ENCODE measurements at regions not wholly inside any gene's neighbourhood (a gene's known extent, or its start where the extent isn't known, plus 50 kb on each side); places are given as distances from the start of the nearest gene placed in this dataset.
"Not testable (repeated sequence)": the region's sequence is repeated elsewhere in the genome, so short reads cannot be mapped to it uniquely, and the experiment has no call there.

DNA sequence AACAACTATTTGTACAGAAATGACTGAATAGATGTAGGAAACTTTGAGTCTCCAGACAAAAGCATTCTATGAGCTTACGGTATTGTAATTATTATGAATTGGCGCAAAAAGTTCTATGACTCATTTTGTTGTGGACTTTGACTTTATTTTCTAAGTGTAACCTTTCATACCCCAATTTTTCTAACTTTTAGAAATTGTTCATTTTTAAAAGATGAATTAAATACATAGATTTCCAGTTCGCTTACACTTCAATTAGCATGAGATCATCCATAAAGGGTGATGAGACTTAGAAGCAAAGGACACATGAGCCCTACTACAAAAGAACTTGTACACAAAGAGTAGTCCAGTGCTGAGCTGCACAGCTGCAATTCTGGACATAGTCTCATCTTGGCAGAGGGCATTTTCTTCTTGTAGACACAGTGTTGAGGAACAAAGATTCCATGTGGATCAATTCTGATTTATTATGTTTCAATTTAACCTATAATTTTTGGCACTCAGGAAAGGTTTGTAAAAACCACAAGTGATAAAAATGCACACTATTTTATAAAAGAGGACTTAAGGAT is 431.1 kb downstream of the LRRIQ3 start:
- no peak for DNase-seq

DNA sequence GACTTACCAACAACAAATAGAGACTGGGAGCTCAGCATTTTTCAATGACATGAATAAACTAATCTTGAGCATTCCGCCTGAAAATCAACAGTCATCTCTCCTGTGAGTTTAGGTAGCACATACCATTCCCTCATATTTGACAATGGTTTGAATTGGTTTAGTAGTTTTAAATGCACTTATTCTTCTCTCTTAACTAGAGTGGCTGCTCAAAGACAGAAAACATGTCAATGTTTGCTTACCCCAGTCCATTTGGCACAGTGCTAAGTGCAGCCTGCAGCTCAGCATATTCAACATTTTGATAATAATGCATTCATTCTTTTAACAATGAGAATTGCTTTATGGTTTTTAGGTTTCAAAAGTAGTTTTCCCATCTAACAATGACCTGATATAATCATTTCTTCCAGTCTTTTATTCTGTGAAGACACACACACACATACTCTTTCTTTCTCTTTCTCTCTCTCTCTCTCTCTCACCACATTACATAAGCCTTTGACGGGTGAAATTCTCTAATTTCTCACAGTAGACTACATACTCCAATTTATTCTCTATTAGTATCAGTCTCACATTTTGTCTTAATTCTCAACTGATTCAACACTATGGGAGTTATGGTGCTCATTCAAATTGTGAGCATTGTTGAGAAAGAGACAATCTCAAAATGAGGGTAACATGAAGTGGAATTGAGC is 432.3 kb downstream of the LRRIQ3 start:
- DNase-seq = no peak

DNA sequence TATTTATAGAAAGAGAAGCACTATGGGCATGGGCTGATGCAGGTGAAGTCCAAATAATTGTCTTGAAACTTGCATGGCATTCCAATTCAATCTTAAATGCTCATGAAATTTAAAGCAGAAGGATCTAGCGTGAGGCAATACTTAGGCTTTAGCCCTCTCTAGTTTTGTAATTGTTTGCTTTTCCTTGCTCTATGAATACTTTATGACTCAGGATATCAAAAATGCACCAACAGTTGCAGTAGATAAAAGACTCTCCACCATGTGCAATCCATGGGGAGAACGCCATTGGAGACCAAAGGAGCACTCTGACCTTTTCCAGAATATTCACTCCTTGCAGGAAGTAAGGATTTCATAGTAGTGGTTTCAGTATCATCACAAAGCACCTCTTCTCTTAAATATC is 436.4 kb downstream of the LRRIQ3 start:
- DNase-seq = no peak

DNA sequence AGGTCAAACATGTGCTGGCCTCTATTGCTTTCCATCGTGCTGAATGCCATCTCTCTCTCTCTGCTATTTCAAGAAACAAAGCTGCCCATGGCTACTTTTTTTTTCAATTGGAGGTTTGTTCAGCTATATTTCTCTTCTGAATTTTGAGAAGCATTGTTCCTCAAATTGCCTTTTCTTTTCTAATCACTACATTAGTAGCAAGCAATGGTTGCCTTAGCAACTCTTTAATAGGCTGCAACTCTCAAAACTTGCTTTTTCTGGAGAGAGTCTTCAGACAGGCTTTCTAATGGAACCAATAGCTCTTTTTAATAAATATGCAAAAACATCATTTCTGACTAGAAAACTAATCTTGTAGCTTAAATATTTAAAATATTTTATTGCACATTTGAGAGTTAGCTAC is 439.0 kb downstream of the LRRIQ3 start:
- DNase-seq = no peak

DNA sequence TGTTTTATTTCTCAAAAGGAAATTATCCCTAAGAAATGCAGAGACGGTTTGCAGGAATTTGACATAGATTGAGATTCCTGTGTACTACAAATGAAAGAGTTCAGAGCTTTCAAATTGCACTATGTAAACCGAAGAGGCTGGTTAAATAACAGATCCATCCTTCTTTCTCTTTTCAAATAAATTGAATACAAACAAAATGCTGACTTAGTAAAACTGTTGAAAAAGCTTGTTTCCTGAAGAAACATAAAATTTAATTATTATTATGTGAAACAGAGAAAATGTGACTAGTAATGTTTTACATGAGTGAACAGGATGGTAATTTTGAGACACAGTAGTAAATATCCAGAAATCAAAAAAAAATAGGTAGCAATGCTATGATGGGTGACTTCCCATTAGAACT is 441.2 kb downstream of the LRRIQ3 start:
- no peak for DNase-seq

DNA sequence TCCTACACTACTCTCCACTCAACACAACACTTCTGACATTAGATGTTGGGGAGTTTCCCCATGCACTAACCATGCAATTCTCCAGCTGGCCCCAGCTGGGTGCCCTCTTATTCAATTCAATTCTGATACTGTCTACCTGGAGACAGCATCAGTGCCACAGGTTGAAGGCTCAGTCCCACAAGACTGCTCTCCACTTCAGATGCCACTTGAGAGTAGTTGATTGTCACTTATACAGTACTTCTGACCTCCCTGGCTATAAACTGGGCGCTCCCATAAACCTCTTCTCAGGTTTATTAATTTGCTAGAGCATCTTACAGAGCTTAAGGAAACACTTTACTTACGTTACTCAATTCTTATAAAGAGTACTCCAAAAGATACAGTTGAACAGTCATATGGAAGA is 442.3 kb downstream of the LRRIQ3 start:
- no peak for DNase-seq

DNA sequence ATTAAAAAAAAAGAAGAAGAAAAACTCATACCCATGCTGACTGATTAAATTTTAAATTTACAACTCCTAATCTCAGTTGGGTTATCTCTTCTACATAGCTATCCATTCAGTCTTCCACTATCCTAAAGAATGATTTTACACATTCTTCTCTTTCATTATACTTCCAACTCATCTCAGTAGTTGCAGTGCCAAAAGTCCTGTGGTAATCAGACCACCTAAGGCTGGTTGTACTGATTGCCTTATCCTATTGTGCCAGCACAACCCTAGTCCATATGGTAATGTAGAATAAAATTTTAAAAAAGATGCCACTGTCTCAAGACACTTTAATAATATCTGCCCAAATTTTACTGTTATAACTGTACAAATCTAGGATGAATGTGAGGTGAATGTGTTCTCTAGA is 448.0 kb downstream of the LRRIQ3 start:
- no peak for DNase-seq

DNA sequence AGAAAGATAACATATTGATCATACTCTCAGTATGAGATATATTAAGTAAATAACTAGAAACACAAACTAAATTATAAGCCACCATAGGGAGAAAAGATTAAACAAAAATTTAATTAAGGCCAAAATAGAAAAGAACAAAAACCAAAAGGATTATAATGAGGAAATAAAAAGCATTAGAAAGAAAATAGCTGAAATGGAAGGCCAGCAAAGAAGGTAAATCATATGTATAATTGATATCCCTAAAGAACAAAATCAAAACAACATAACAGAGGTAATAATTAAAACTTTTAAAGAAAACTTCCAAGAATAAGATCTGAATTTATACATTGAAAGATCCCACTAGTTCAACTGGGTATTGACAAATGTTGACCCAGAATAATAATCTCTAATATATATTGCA is 453.0 kb downstream of the LRRIQ3 start:
- no peak for DNase-seq

DNA sequence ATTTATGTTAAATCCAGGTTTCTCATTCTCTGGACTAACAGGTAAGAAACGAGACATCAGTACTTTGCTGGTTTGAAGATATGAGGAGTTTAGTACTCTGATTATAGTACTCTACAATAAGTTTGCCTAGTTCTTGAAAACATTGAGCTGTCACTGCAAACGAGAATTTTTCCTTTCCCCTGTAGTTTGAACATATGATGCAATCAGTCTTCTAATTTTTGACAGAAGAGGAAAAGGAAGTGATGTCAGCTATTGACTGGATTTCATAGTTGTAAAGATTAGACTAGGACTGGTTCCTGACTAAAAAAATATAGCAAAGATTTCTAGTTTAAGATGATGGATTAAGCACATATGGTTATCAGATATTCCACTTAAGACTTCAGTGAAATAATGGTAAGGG is 461.9 kb downstream of the LRRIQ3 start:
- no peak for DNase-seq

DNA sequence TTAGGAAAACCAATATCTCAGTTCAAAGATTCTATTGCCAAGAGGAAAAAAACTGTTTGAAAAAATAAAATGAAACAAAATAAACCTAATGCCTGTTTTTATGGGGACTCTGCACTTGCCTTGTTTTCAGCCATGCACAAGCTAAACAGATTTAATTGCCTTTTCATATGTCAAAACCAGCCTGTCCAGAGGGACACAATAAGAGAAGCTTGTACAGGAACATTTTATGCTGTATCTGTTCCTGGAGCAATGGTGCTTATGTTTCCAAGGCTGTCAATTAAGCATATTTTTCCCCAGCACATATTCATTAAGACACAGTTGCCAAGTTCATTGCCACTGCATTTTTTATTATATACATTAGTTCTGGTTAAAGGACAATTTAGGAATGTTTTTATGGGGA is 470.9 kb downstream of the LRRIQ3 start:
- no peak for DNase-seq

DNA sequence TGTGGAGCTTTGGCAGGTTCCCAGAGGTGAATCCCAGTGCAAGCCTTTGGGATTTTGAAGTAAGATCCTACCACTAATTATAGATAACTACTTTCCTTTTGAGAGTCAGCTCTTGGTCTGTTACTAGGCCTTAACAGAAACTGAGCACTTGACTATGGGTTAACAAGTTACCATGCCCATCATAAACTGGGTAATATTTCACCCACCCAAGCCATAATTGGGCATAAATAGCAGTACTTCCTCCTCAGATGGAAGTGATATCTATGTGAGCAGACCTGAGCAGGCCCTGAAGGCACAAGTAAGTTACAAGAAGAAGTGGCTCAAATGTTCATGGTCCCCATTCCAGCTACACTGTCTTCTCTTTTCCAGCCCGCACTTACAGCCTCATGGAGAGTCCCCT is 475.9 kb downstream of the LRRIQ3 start:
- DNase-seq = no peak

DNA sequence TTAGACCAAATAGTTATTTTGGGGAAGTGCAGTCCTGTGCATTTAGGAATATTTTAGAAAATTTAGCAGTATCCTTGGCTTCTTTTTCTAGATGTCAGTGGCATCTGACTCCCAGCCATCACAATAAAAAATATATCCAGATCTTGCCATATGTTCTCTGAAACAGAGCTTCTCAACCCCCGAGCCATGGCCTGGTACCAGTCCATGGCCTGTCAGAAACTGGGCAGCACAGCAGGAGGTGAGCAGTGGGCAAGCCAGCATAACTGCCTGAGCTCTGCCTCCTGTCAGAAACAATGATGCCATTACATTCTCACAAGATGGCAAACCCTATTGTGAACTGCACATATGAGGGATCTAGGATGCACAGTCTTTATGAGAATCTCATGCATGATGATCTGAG is 480.0 kb downstream of the LRRIQ3 start:
- no peak for DNase-seq

DNA sequence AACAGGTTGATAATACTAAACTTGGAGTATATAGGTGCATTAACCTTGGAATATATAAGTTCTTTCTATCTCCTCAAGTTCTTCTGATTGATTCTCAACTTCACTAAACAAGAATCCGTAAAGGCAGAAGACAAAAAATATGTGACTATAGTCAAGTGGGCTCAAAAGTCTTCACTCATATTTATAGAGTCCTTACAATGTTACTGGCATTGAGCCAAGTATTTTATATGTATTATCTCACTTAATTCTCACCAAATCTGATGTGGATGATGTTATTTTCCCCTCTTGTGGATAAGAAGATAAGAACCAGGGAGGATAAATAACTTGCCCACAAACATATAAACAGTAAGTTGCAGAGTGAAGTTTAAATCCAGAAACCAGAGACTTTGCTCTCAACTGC is 486.9 kb downstream of the LRRIQ3 start:
- no peak for DNase-seq

DNA sequence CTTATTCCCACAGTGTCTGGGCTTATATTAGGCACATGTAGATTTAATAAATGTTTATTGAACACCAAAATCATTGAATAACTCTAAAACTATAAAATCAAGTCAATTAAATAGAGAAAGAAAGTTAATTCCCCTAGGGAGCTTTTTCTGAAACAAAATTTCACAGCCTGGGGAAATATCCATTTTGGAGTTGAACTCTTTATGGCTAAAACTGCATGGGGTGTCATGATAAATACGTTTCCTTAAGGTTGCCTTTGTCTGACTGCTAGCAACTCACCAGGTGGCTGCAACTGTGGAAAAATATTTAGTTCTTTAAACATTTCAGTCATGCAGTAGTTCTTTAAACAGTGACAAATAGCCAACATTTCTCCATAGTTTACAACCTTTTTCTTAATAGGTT is 496.1 kb downstream of the LRRIQ3 start:
- DNase-seq = no peak

DNA sequence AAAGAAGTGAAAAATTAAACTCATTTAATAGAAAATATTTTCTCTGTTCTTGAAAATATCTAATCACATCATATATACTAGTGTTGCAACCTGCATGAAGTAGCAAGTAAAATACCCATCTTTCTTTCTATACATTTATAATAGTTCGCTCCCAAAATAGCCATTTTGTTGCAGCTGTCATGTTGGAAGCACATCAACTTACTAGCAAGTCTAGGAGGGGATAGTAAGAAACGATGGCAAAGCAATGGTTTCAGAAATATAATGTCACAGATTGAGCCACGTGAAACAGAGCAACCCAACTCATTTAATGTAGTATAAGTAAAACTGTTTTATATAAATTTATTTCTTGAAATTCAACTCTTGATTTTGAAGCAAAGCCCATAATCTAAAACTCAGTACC is 521.8 kb downstream of the LRRIQ3 start:
- no peak for DNase-seq

DNA sequence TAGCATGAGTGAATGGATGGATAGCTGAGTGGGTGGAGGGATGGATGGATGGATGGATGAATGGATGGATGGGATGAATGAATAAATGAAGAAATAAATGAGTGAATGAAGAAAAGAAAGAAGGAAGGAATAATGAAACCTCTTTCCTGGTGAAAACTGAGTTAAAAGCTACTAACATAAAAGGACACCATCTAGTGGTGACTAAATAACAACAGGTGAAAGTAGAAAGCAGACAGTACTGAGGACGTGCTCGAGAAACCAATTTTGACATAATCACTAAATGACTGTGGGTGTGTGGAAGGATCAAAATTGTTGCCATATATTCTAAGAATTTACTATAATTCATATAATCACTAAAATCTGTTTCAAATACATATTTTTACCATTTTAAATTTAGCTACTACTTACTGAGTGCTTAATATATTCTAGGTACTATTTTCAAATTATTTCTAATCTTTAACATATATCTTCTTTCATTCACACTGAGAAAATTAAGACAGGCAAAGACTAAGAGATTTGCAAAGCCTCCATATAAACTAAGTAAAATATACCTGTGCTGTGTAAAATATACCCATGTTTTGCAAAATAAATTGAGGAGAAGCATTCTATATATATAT is 522.9 kb downstream of the LRRIQ3 start:
- no peak for DNase-seq

DNA sequence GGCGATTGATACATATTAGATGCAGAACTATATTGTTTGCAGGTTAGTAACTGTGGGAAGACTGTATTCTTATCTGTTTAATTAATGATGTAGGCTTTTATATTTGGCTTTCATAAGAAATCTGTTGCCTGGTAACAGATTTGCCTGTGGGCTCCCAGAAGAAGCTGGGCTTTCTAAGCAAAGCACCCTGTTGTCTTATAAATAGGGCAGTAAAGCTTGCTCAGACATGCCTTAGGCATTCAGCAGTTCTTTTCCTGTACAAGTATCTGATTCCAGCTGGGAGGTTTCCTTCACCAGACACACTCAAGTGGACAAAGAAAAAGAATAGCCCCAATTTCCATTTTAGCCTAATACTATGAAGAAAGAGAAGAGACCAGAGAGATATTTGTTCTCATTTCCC is 524.0 kb downstream of the LRRIQ3 start:
- no peak for DNase-seq

DNA sequence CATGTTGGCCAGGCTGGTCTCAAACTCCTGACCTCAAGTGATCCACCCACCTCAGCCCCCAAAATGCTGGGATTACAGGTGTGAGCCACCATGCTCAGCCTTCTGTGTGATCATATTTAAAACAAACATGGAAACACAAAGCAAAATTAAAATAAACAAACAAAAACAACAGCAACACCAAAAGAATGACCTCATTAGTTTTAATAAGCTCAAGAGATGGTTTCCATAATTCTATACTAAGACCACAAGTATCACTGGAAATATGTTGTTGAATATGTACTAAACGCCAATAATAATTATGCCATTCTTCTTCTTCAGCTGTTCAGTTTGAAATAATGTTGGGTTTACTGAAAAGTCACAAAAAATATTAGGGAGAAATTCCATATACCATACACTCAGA is 526.4 kb downstream of the LRRIQ3 start:
- DNase-seq = no peak

DNA sequence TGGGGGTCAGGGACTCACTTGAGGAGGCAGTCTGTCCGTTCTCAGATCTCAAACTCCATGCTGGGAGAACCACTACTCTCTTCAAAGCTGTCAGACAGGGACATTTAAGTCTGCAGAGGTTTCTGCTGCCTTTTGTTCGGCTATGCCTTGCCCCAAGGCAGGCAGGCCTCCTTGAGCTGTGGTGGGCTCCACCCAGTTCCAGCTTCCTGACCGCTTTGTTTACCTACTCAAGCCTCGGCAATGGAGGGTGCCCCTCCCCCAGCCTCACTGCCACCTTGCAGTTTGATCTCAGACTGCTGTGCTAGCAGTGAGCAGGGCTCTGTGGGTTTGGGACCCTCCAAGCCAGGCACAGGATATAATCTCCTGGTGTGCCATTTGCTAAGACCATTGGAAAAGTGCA is 530.0 kb downstream of the LRRIQ3 start:
- DNase-seq = not testable (repeated sequence)

DNA sequence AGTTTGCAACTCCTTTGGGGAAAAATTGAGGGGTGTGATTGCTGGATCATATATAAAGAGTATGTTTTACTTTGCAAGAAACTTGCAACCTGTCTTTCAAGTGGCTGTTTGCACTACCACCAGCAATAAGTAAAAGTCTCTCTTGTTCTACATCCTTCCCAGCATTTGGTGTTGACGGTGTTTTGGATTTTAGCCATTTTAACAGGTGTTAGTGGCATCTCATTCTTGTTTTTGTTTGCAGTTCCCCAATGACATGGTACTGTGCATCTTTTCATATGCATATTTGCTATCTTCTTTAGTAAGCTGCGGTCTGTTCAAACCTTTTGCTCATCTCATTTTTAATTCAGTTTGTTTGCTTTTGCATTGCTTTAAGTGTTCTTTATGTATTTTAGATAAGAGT is 535.5 kb downstream of the LRRIQ3 start:
- no peak for DNase-seq

DNA sequence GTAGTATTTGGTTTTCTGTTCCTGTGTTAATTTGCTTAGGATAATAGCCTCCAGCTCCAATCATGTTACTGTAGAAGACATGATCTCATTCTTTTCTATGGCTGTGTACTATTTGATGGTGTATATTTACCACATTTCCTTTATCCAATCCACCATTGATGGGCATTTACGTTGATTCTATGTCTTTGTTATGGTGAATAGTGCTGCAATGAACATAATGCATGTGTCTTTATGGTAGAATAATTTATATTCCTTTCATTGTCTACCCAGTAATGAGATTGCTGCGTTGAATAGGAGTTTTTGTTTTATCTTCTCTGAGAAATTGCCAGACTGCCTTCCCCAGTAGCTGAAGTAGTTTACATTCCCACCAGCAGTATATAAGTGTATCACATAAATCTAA is 538.8 kb downstream of the LRRIQ3 start:
- no peak for DNase-seq

DNA sequence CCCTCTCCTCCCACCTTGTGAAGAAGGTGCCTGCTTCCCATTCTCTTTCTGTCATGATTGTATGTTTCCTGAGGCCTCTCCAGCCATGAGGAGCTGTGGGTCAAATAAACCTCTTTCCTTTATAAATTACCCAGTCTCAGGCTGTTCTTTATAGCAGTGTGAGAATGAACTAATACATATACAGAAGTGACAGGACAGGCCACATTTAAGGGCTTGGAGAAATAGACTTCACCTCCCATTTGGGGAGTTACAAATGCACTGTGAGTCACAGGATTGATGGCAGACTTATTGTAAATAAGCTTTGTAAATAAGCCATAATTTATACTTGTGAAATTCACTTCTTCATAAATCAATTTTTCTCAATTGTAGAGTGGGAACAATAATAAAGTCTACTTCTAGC is 543.3 kb downstream of the LRRIQ3 start:
- no peak for DNase-seq

DNA sequence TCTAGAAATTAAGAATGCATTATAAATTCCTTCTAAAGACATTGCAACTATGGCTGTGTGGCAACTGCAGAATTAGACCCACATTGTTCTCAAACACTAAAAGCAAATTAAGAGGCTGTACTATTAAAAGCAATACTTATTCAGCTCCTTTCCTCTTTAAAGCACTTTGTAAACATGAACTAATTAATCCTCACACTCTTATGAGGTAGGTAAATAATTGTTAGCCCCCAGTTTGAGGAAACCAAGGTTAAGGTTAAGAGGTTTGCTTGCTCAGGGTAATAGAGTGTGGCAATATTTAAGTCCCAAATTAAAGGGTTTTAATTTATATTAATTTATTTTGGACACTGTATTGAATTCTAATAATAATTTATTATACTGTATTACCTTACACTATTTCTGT is 553.8 kb downstream of the LRRIQ3 start:
- no peak for DNase-seq

DNA sequence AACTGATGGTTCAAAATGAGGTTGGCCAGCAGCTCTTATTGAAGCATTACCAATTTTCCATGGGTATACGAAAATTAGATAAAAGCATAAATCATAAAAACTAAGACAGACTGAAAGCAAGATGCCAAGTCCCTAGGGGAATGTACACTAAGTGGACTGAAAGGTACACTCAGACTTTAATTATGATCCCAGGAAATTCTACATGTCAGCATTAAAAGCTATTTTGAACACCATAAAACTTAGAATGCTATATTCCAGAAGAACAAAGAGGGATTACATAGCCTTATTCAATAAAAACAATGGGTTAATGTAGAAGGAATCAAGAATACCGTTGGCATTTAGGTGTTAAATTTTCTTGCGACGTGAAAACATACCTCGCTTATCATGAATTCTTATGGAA is 558.5 kb downstream of the LRRIQ3 start:
- DNase-seq = no peak

DNA sequence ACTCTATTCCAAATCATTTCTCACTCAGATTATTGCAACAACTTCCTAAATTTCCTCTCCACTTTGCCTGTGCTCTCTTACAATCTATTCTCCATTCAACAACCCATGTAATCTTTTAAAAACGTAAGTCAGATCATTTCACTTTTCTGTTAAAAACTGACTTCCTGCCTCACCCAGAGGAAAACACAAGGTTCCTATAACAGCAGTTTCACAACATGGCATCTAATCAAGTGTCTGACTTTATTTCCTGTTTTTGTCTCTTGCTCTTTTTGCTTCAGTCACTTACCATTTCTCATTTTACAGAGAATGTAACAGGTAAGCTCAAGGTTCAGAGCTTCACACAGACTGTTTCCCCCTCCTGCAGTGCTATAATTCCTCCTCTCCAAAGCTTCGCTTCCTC is 560.7 kb downstream of the LRRIQ3 start:
- DNase-seq = no peak

All from activated effector memory CD4-positive, alpha-beta T cell treated with anti-CD3 and anti-CD28 coated beads, Interleukin-2, amount 50 U/mL, for 16 hours (primary cell).